SU-DHL-6 (cell line): ENCODE measurements at regions not wholly inside any gene's neighbourhood (a gene's known extent, or its start where the extent isn't known, plus 50 kb on each side); places are given as distances from the start of the nearest gene placed in this dataset.

Source experiments
- CTCF ChIP-seq: fragments of 200-600 bp; sonication (generic); IDR thresholded peaks from one replicate; pipeline ENCODE4 v1.5.1; 2017; ENCODE audit warnings: antibody characterized with exemption, mild to moderate bottlenecking, low read length, moderate library complexity; ENCODE audit not compliant: insufficient read depth, poor library complexity, severe bottlenecking
- EZH2phosphoT487 ChIP-seq: fragments of 200-600 bp; sonication (generic), shearing (Covaris generic); conservative IDR thresholded peaks from 2 replicates; pipeline ENCODE4 v1.6.1; 2018; ENCODE audit warnings: mild to moderate bottlenecking, antibody characterized with exemption, low read length, moderate library complexity, mixed read lengths

- TF ChIP-seq CTCF (no peak), EZH2phosphoT487 (no peak)
These were observed 77.1 kb upstream of the GNAI1 start for GRCh38 chr7:80057488-80057887.
